SK-N-MC (cell line): ENCODE measurements at regions not wholly inside any gene's neighbourhood (a gene's known extent, or its start where the extent isn't known, plus 50 kb on each side); places are given as distances from the start of the nearest gene placed in this dataset.

ENCODE experiments used
- DNase-seq: peaks from one replicate; pipeline ENCODE4 v3.0.0-alpha.2; 2011; ENCODE audit warnings: low read depth, low spot score
- H3K27ac ChIP-seq: fragments of 200-600 bp; sonication (generic); 2 replicates; pipeline ENCODE4 v1.5.1; 2016; ENCODE audit warnings: mixed run types
- H3K36me3 ChIP-seq: fragments of 200-600 bp; sonication (generic); 2 replicates; pipeline ENCODE4 v1.6.1; 2017; ENCODE audit warnings: antibody characterized with exemption, low read length, mixed read lengths; ENCODE audit not compliant: insufficient read depth
- H3K4me3 ChIP-seq: fragments of 200-600 bp; sonication (generic); 2 replicates; pipeline ENCODE4 v1.5.1; 2016
- H3K9ac ChIP-seq: fragments of 200-600 bp; sonication (generic); 2 replicates; pipeline ENCODE4 v1.8.0; 2017; ENCODE audit warnings: mixed run types, mixed read lengths; ENCODE audit not compliant: insufficient read length
- H3K9me3 ChIP-seq: fragments of 200-600 bp; sonication (generic); 2 replicates; pipeline ENCODE4 v1.6.1; 2017; ENCODE audit warnings: low read depth, mild to moderate bottlenecking, antibody characterized with exemption, low read length, moderate library complexity, mixed read lengths
- EZH2 ChIP-seq: fragments of 200-600 bp; sonication (generic); IDR thresholded peaks from one replicate; pipeline ENCODE4 v1.6.1; 2017; ENCODE audit warnings: antibody characterized with exemption
- FOXP2 ChIP-seq: optimal IDR thresholded peaks from 2 replicates; pipeline ENCODE3; 2011; ENCODE audit warnings: mild to moderate bottlenecking, moderate library complexity; ENCODE audit not compliant: insufficient read depth; ENCODE audit errors: extremely low read length, control extremely low read depth
- POLR2AphosphoS5 ChIP-seq: IDR thresholded peaks from 2 replicates; pipeline ENCODE4 v1.6.1; 2012; ENCODE audit warnings: mild to moderate bottlenecking, low read depth, low read length, borderline replicate concordance

GRCh38 chr9:11537566-11537965 is 924.8 kb upstream of the PTPRD start:
- no peak for TF ChIP-seq POLR2AphosphoS5
- no peak for TF ChIP-seq FOXP2
- no peak for TF ChIP-seq EZH2
- no peak for DNase-seq

GRCh38 chr9:11542781-11543180 is 930.0 kb upstream of the PTPRD start:
- DNase-seq, result no peak
- no peaks in the 10 kb centered on the region for H3K9me3 ChIP-seq
- H3K4me3 ChIP-seq, result no peak overlapping the region
- H3K27ac ChIP-seq, result no peak overlapping the region
- H3K9ac ChIP-seq, result no peak overlapping the region
- H3K36me3 ChIP-seq, result no peaks in the 10 kb centered on the region
- no peak for TF ChIP-seq POLR2AphosphoS5
- no peak for TF ChIP-seq EZH2
- TF ChIP-seq FOXP2, result no peak

More at GRCh38 chr9:11537566-11537965, 924.8 kb upstream of the PTPRD start:
- Histone ChIP-seq H3K4me3 (no peak overlapping the region), H3K36me3 (no peaks in the 10 kb centered on the region), H3K9me3 (no peaks in the 10 kb centered on the region), H3K27ac (peak overlapping the region; percentile 14), H3K9ac (peak overlapping the region; percentile 24)

- Histone ChIP-seq H3K9me3 (no peaks in the 10 kb centered on the region), H3K36me3 (no peaks in the 10 kb centered on the region), H3K9ac (no peak overlapping the region), H3K4me3 (no peak overlapping the region), H3K27ac (no peak overlapping the region)
- TF ChIP-seq EZH2, result no peak
- no peak for TF ChIP-seq POLR2AphosphoS5
- no peak for DNase-seq
These were observed 933.4 kb upstream of the PTPRD start for GRCh38 chr9:11546231-11546630.

GRCh38 chr9:11549311-11549794 is 936.6 kb upstream of the PTPRD start:
- no peak for DNase-seq
- no peak overlapping the region for H3K9ac ChIP-seq
- no peak overlapping the region for H3K4me3 ChIP-seq
- no peak for TF ChIP-seq FOXP2
- no peak for TF ChIP-seq POLR2AphosphoS5
- no peak for TF ChIP-seq EZH2
- H3K27ac ChIP-seq, result no peak overlapping the region
- H3K36me3 ChIP-seq, result no peaks in the 10 kb centered on the region
- no peaks in the 10 kb centered on the region for H3K9me3 ChIP-seq

GRCh38 chr9:11551106-11551505 is 938.3 kb upstream of the PTPRD start:
- H3K9ac ChIP-seq, result no peak overlapping the region
- DNase-seq, result no peak
- H3K36me3 ChIP-seq, result no peaks in the 10 kb centered on the region
- TF ChIP-seq FOXP2 (no peak), EZH2 (no peak), POLR2AphosphoS5 (no peak)
- no peak overlapping the region for H3K4me3 ChIP-seq
- no peaks in the 10 kb centered on the region for H3K9me3 ChIP-seq
- no peak overlapping the region for H3K27ac ChIP-seq

- Histone ChIP-seq H3K9ac (no peak overlapping the region), H3K9me3 (no peaks in the 10 kb centered on the region), H3K27ac (no peak overlapping the region), H3K4me3 (no peak overlapping the region), H3K36me3 (no peaks in the 10 kb centered on the region)
- TF ChIP-seq POLR2AphosphoS5, result no peak
- no peak for TF ChIP-seq FOXP2
- no peak for TF ChIP-seq EZH2
- no peak for DNase-seq
These were observed 945.2 kb upstream of the PTPRD start for GRCh38 chr9:11558043-11558442.

GRCh38 chr9:11559001-11559776 is 946.4 kb upstream of the PTPRD start:
- DNase-seq, result no peak
- Histone ChIP-seq H3K36me3 (no peaks in the 10 kb centered on the region), H3K9ac (no peak overlapping the region), H3K9me3 (no peaks in the 10 kb centered on the region), H3K27ac (no peak overlapping the region), H3K4me3 (no peak overlapping the region)
- no peak for TF ChIP-seq POLR2AphosphoS5
- no peak for TF ChIP-seq FOXP2
- no peak for TF ChIP-seq EZH2

GRCh38 chr9:11577522-11577921 is 964.7 kb upstream of the PTPRD start:
- H3K27ac ChIP-seq, result no peak overlapping the region
- DNase-seq, result no peak
- no peak overlapping the region for H3K4me3 ChIP-seq
- no peak overlapping the region for H3K9ac ChIP-seq
- TF ChIP-seq FOXP2 (no peak), POLR2AphosphoS5 (no peak), EZH2 (no peak)
- H3K9me3 ChIP-seq, result no peaks in the 10 kb centered on the region
- no peaks in the 10 kb centered on the region for H3K36me3 ChIP-seq
